ENCODE measurements at regions not wholly inside any gene's neighbourhood (a gene's known extent, or its start where the extent isn't known, plus 50 kb on each side); places are given as distances from the start of the nearest gene placed in this dataset.

DNA sequence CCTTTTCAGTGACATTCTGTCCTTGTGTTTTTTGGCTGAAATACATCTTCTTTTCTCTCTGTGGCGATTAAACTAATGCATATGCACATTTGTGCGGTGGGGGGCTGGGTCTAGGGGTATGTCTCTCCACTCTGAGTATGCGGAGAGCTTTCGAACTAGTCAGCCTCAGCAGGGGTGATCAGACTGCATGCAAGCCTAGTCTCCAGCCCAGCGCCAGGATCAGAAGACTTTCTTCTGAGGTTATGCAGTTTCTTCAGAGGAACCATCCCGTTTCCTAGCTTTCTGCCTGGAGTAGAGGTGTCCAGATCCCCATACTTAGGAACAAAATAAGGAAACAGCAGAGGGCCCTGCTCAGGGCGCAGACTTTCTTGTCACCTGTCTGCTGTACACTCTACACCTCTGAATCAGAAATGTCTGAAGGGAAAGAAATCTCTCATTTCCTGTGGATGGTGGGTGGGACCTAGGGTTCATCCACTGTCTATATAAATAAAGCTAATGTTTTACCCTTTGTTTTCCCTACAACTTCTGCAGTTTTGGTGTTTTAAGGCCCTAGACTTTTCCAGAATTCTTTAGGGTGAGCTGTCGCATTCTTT is 230.4 kb downstream of the ABHD5 start:
- Mint-ChIP-seq H3K27ac (0 out of 2 replicates have a peak overlapping the region, but pooled peaks have one; percentile 4), H3K27me3 (ENCODE audit: insufficient read depth, low read depth, poor library complexity) (peaks cover 23% of the 10 kb centered on the region), H3K4me1 (peaks cover 56% of the 10 kb centered on the region), H3K9me3 (no peaks in the 10 kb centered on the region), H3K4me3 (peak overlapping the region; percentile 38), H3K36me3 (ENCODE audit: low read depth) (no peaks in the 10 kb centered on the region)
- no peak overlapping the region for H2AFZ ChIP-seq
- H3K4me3 ChIP-seq = peak overlapping the region; percentile 8; the same call in 1 of the 2 replicates
- TF ChIP-seq EZH2 (IDR thresholded peaks at IDR 0.05; ENCODE audit: low read depth, unreplicated experiment) = no peak
- no peak for TF ChIP-seq POLR2AphosphoS5 (IDR thresholded peaks at IDR 0.05; ENCODE audit: low read depth)
- TF ChIP-seq ZNF462 (CRISPR knock-in tag; IDR thresholded peaks at IDR 0.05) = peak; percentile 70; the same call in 1 of the 2 replicates
- ATAC-seq (peak; percentile 92), DNase-seq (ENCODE audit: low spot score) (peak; percentile 55)
- peaks cover 47% of the 10 kb centered on the region for H3K4me1 ChIP-seq (ENCODE audit: insufficient read depth)
- H3K36me3 ChIP-seq (ENCODE audit: insufficient read depth) = no peaks in the 10 kb centered on the region
- H3K9me2 ChIP-seq (ENCODE audit: insufficient read depth) = peaks cover 14% of the 10 kb centered on the region; the same call in 1 of the 2 replicates
- no peaks in the 10 kb centered on the region for H3K79me2 ChIP-seq (replicated peaks; ENCODE audit: insufficient read depth)
- H3K27me3 ChIP-seq (ENCODE audit: insufficient read depth) = no peaks in the 10 kb centered on the region
- H3K27ac ChIP-seq (ENCODE audit: low read depth) = no peak overlapping the region
- H3K4me2 ChIP-seq = peak overlapping the region; percentile 45
- H3F3A ChIP-seq (replicated peaks; ENCODE audit: low read depth) = no peaks in the 10 kb centered on the region
- no peaks in the 10 kb centered on the region for H4K20me1 ChIP-seq (replicated peaks; ENCODE audit: insufficient read depth)

GRCh38 chr3:43922374-43922773 is 231.6 kb downstream of the ABHD5 start:
- no peak overlapping the region for H3K27ac Mint-ChIP-seq

More at GRCh38 chr3:43922374-43922773, 231.6 kb downstream of the ABHD5 start:
- H3K27me3 Mint-ChIP-seq (ENCODE audit: insufficient read depth, low read depth, poor library complexity) = peaks cover 23% of the 10 kb centered on the region
- H3K4me1 Mint-ChIP-seq = peaks cover 57% of the 10 kb centered on the region
- Histone ChIP-seq H4K20me1 (replicated peaks; ENCODE audit: insufficient read depth) (no peaks in the 10 kb centered on the region), H3K4me2 (no peak overlapping the region), H3K27ac (ENCODE audit: low read depth) (no peak overlapping the region), H3K27me3 (ENCODE audit: insufficient read depth) (no peaks in the 10 kb centered on the region), H3K4me3 (no peak overlapping the region), H2AFZ (no peak overlapping the region), H3K36me3 (ENCODE audit: insufficient read depth) (no peaks in the 10 kb centered on the region), H3F3A (replicated peaks; ENCODE audit: low read depth) (no peaks in the 10 kb centered on the region), H3K79me2 (replicated peaks; ENCODE audit: insufficient read depth) (no peaks in the 10 kb centered on the region), H3K4me1 (ENCODE audit: insufficient read depth) (peaks cover 47% of the 10 kb centered on the region), H3K9me2 (ENCODE audit: insufficient read depth) (peaks cover 12% of the 10 kb centered on the region; the same call in 1 of the 2 replicates)
- no peak for DNase-seq (ENCODE audit: low spot score)
- H3K9me3 Mint-ChIP-seq = no peaks in the 10 kb centered on the region
- H3K4me3 Mint-ChIP-seq = no peak overlapping the region
- no peak for ATAC-seq
- H3K36me3 Mint-ChIP-seq (ENCODE audit: low read depth) = no peaks in the 10 kb centered on the region
- TF ChIP-seq JUNB (IDR thresholded peaks at IDR 0.05; ENCODE audit: unreplicated experiment) (no peak), EZH2 (IDR thresholded peaks at IDR 0.05; ENCODE audit: low read depth, unreplicated experiment) (no peak), CTCF (conservative IDR thresholded peaks at IDR 0.05; ENCODE audit: low read depth in 2 of 2) (no peak)
- TF ChIP-seq, protein P1, sequence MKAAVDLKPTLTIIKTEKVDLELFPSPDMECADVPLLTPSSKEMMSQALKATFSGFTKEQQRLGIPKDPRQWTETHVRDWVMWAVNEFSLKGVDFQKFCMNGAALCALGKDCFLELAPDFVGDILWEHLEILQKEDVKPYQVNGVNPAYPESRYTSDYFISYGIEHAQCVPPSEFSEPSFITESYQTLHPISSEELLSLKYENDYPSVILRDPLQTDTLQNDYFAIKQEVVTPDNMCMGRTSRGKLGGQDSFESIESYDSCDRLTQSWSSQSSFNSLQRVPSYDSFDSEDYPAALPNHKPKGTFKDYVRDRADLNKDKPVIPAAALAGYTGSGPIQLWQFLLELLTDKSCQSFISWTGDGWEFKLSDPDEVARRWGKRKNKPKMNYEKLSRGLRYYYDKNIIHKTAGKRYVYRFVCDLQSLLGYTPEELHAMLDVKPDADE (IDR thresholded peaks at IDR 0.05) = no peak
